ENCODE measurements at regions not wholly inside any gene's neighbourhood (a gene's known extent, or its start where the extent isn't known, plus 50 kb on each side); places are given as distances from the start of the nearest gene placed in this dataset.
"Not testable (repeated sequence)": the region's sequence is repeated elsewhere in the genome, so short reads cannot be mapped to it uniquely, and the experiment has no call there.

GRCh38 chr20:55074266-55074840 is 599.0 kb downstream of the DOK5 start:
- DNase-seq (ENCODE audit: low spot score): not testable (repeated sequence)

GRCh38 chr20:55070001-55070400 is 594.6 kb downstream of the DOK5 start:
- no peak for DNase-seq (ENCODE audit: low spot score)

- no peak for DNase-seq (ENCODE audit: low spot score)
Observed at GRCh38 chr20:55067158-55067825, 591.9 kb downstream of the DOK5 start.

- DNase-seq (ENCODE audit: low spot score): no peak
Observed at GRCh38 chr20:55058938-55059337, 583.5 kb downstream of the DOK5 start.

- DNase-seq (ENCODE audit: low spot score): no peak
Observed at GRCh38 chr20:55057779-55058415, 582.5 kb downstream of the DOK5 start.

GRCh38 chr20:55054453-55054852 is 579.1 kb downstream of the DOK5 start:
- DNase-seq (ENCODE audit: low spot score): no peak

- DNase-seq (ENCODE audit: low spot score): no peak
Observed at GRCh38 chr20:55053389-55053788, 578.0 kb downstream of the DOK5 start.

GRCh38 chr20:55052459-55052858 is 577.1 kb downstream of the DOK5 start:
- DNase-seq (ENCODE audit: low spot score): no peak

GRCh38 chr20:55038684-55039083 is 563.3 kb downstream of the DOK5 start:
- no peak for DNase-seq (ENCODE audit: low spot score)

- DNase-seq (ENCODE audit: low spot score): no peak
Observed at GRCh38 chr20:55031971-55032370, 556.6 kb downstream of the DOK5 start.

GRCh38 chr20:55014766-55015165 is 539.4 kb downstream of the DOK5 start:
- DNase-seq (ENCODE audit: low spot score): no peak

- DNase-seq (ENCODE audit: low spot score): no peak
Observed at GRCh38 chr20:55010761-55011160, 535.4 kb downstream of the DOK5 start.

GRCh38 chr20:55009066-55009465 is 533.7 kb downstream of the DOK5 start:
- DNase-seq (ENCODE audit: low spot score): no peak

- no peak for DNase-seq (ENCODE audit: low spot score)
Observed at GRCh38 chr20:55004044-55004443, 528.7 kb downstream of the DOK5 start.

- no peak for DNase-seq (ENCODE audit: low spot score)
Observed at GRCh38 chr20:54995553-54995952, 520.2 kb downstream of the DOK5 start.

- no peak for DNase-seq (ENCODE audit: low spot score)
Observed at GRCh38 chr20:54995011-54995410, 519.6 kb downstream of the DOK5 start.

- DNase-seq (ENCODE audit: low spot score): no peak
Observed at GRCh38 chr20:54985091-54985490, 509.7 kb downstream of the DOK5 start.

- DNase-seq (ENCODE audit: low spot score): no peak
Observed at GRCh38 chr20:54984104-54984448, 508.7 kb downstream of the DOK5 start.

GRCh38 chr20:54983394-54984103 is 508.2 kb downstream of the DOK5 start:
- not testable (repeated sequence) for DNase-seq (ENCODE audit: low spot score)

- no peak for DNase-seq (ENCODE audit: low spot score)
Observed at GRCh38 chr20:54981175-54981574, 505.8 kb downstream of the DOK5 start.

- no peak for DNase-seq (ENCODE audit: low spot score)
Observed at GRCh38 chr20:54980103-54980960, 504.9 kb downstream of the DOK5 start.

- DNase-seq (ENCODE audit: low spot score): no peak
Observed at GRCh38 chr20:54950304-54950703, 474.9 kb downstream of the DOK5 start.

Data from globus pallidus (tissue), 1 donor.